ENCODE measurements at regions not wholly inside any gene's neighbourhood (a gene's known extent, or its start where the extent isn't known, plus 50 kb on each side); places are given as distances from the start of the nearest gene placed in this dataset.

- Mint-ChIP-seq H3K4me3 (no peak overlapping the region), H3K9me3 (no peaks in the 10 kb centered on the region), H3K27ac (no peak overlapping the region), H3K36me3 (no peaks in the 10 kb centered on the region), H3K27me3 (no peaks in the 10 kb centered on the region), H3K4me1 (peaks cover 4% of the 10 kb centered on the region)
- no peak for ATAC-seq
These were observed 648.8 kb downstream of the PTPRC start for GRCh38 chr1:199287647-199288046.

- peaks cover 11% of the 10 kb centered on the region for H3K27me3 Mint-ChIP-seq
- H3K4me3 Mint-ChIP-seq: no peak overlapping the region
- H3K4me1 Mint-ChIP-seq: no peaks in the 10 kb centered on the region
- no peak for ATAC-seq
- no peak overlapping the region for H3K27ac Mint-ChIP-seq
- no peaks in the 10 kb centered on the region for H3K9me3 Mint-ChIP-seq
- H3K36me3 Mint-ChIP-seq: no peaks in the 10 kb centered on the region
These were observed 651.3 kb downstream of the PTPRC start for GRCh38 chr1:199290186-199290585.

GRCh38 chr1:199291022-199291740, 652.3 kb downstream of the PTPRC start:
- H3K4me1 Mint-ChIP-seq: no peaks in the 10 kb centered on the region
- H3K9me3 Mint-ChIP-seq: no peaks in the 10 kb centered on the region
- no peak overlapping the region for H3K27ac Mint-ChIP-seq
- H3K4me3 Mint-ChIP-seq: no peak overlapping the region
- H3K36me3 Mint-ChIP-seq: no peaks in the 10 kb centered on the region
- peaks cover 11% of the 10 kb centered on the region for H3K27me3 Mint-ChIP-seq
- no peak for ATAC-seq

GRCh38 chr1:199292896-199293295, 654.1 kb downstream of the PTPRC start:
- Mint-ChIP-seq H3K4me1 (no peaks in the 10 kb centered on the region), H3K36me3 (no peaks in the 10 kb centered on the region), H3K27me3 (peaks cover 11% of the 10 kb centered on the region), H3K9me3 (no peaks in the 10 kb centered on the region), H3K4me3 (no peak overlapping the region), H3K27ac (no peak overlapping the region)
- no peak for ATAC-seq

GRCh38 chr1:199295107-199295506, 656.3 kb downstream of the PTPRC start:
- Mint-ChIP-seq H3K27me3 (peaks cover 11% of the 10 kb centered on the region), H3K36me3 (no peaks in the 10 kb centered on the region), H3K4me3 (no peak overlapping the region), H3K4me1 (no peaks in the 10 kb centered on the region), H3K27ac (no peak overlapping the region), H3K9me3 (no peaks in the 10 kb centered on the region)
- ATAC-seq: no peak

- peaks cover 11% of the 10 kb centered on the region for H3K27me3 Mint-ChIP-seq
These were observed 658.3 kb downstream of the PTPRC start for GRCh38 chr1:199297174-199297573.

GRCh38 chr1:199297887-199298286, 659.0 kb downstream of the PTPRC start:
- no peak for ATAC-seq
- Mint-ChIP-seq H3K27me3 (peaks cover 11% of the 10 kb centered on the region), H3K9me3 (no peaks in the 10 kb centered on the region), H3K36me3 (no peaks in the 10 kb centered on the region), H3K4me3 (no peak overlapping the region), H3K27ac (no peak overlapping the region), H3K4me1 (no peaks in the 10 kb centered on the region)

More at GRCh38 chr1:199297174-199297573, 658.3 kb downstream of the PTPRC start:
- no peak overlapping the region for H3K4me3 Mint-ChIP-seq
- H3K4me1 Mint-ChIP-seq: no peaks in the 10 kb centered on the region
- ATAC-seq: no peak
- no peak overlapping the region for H3K27ac Mint-ChIP-seq
- H3K36me3 Mint-ChIP-seq: no peaks in the 10 kb centered on the region
- H3K9me3 Mint-ChIP-seq: no peaks in the 10 kb centered on the region

GRCh38 chr1:199298825-199299224, 660.0 kb downstream of the PTPRC start:
- H3K9me3 Mint-ChIP-seq: no peaks in the 10 kb centered on the region
- peaks cover 11% of the 10 kb centered on the region for H3K27me3 Mint-ChIP-seq
- H3K27ac Mint-ChIP-seq: no peak overlapping the region
- no peak for ATAC-seq
- no peak overlapping the region for H3K4me3 Mint-ChIP-seq
- no peaks in the 10 kb centered on the region for H3K36me3 Mint-ChIP-seq
- H3K4me1 Mint-ChIP-seq: no peaks in the 10 kb centered on the region

GRCh38 chr1:199301472-199302217, 662.8 kb downstream of the PTPRC start:
- Mint-ChIP-seq H3K27me3 (no peaks in the 10 kb centered on the region), H3K9me3 (no peaks in the 10 kb centered on the region), H3K36me3 (no peaks in the 10 kb centered on the region), H3K4me3 (no peak overlapping the region), H3K27ac (no peak overlapping the region), H3K4me1 (no peaks in the 10 kb centered on the region)
- no peak for ATAC-seq

- Mint-ChIP-seq H3K4me1 (no peaks in the 10 kb centered on the region), H3K27me3 (no peaks in the 10 kb centered on the region), H3K9me3 (no peaks in the 10 kb centered on the region), H3K4me3 (no peak overlapping the region), H3K27ac (no peak overlapping the region), H3K36me3 (no peaks in the 10 kb centered on the region)
- ATAC-seq: no peak
These were observed 663.7 kb downstream of the PTPRC start for GRCh38 chr1:199302554-199302953.

GRCh38 chr1:199303035-199303434, 664.2 kb downstream of the PTPRC start:
- Mint-ChIP-seq H3K27me3 (peaks cover 4% of the 10 kb centered on the region), H3K4me3 (no peak overlapping the region)
- no peak for ATAC-seq

GRCh38 chr1:199305053-199305452, 666.2 kb downstream of the PTPRC start:
- Mint-ChIP-seq H3K9me3 (no peaks in the 10 kb centered on the region), H3K4me1 (peaks cover 3% of the 10 kb centered on the region), H3K4me3 (no peak overlapping the region), H3K27ac (no peak overlapping the region), H3K27me3 (peaks cover 19% of the 10 kb centered on the region), H3K36me3 (no peaks in the 10 kb centered on the region)
- no peak for ATAC-seq

More at GRCh38 chr1:199303035-199303434, 664.2 kb downstream of the PTPRC start:
- Mint-ChIP-seq H3K4me1 (no peaks in the 10 kb centered on the region), H3K27ac (no peak overlapping the region), H3K36me3 (no peaks in the 10 kb centered on the region), H3K9me3 (no peaks in the 10 kb centered on the region)

GRCh38 chr1:199307496-199308264, 668.8 kb downstream of the PTPRC start:
- no peak overlapping the region for H3K4me3 Mint-ChIP-seq
- peaks cover 25% of the 10 kb centered on the region for H3K27me3 Mint-ChIP-seq
- H3K36me3 Mint-ChIP-seq: no peaks in the 10 kb centered on the region
- peaks cover 8% of the 10 kb centered on the region for H3K4me1 Mint-ChIP-seq
- no peak for ATAC-seq
- H3K9me3 Mint-ChIP-seq: no peaks in the 10 kb centered on the region
- no peak overlapping the region for H3K27ac Mint-ChIP-seq

GRCh38 chr1:199308349-199308846, 669.6 kb downstream of the PTPRC start:
- H3K27ac Mint-ChIP-seq: no peak overlapping the region
- peaks cover 8% of the 10 kb centered on the region for H3K4me1 Mint-ChIP-seq
- H3K4me3 Mint-ChIP-seq: no peak overlapping the region
- H3K36me3 Mint-ChIP-seq: no peaks in the 10 kb centered on the region
- H3K9me3 Mint-ChIP-seq: no peaks in the 10 kb centered on the region
- no peak for ATAC-seq
- peaks cover 25% of the 10 kb centered on the region for H3K27me3 Mint-ChIP-seq

GRCh38 chr1:199310708-199311107, 671.9 kb downstream of the PTPRC start:
- no peak overlapping the region for H3K27ac Mint-ChIP-seq
- ATAC-seq: peak; percentile 41
- H3K27me3 Mint-ChIP-seq: peaks cover 25% of the 10 kb centered on the region
- H3K9me3 Mint-ChIP-seq: no peaks in the 10 kb centered on the region
- no peak overlapping the region for H3K4me3 Mint-ChIP-seq
- H3K4me1 Mint-ChIP-seq: peaks cover 8% of the 10 kb centered on the region
- H3K36me3 Mint-ChIP-seq: no peaks in the 10 kb centered on the region

Data from stimulated activated memory B cell treated with anti-CD40 and anti-IgM and Interleukin-4, amounts not matched to agents 10 μg/mL and 1 μg/mL and 100 μg/mL, for 72 hours (primary cell).